Astrocyte (in vitro differentiated cells and primary cell): ENCODE measurements at regions not wholly inside any gene's neighbourhood (a gene's known extent, or its start where the extent isn't known, plus 50 kb on each side); places are given as distances from the start of the nearest gene placed in this dataset.

Experiments
- EZH2 ChIP-seq: IDR thresholded peaks from 2 replicates; pipeline ENCODE4 v1.6.1; 2012; ENCODE audit warnings: mild to moderate bottlenecking, low read length, inconsistent platforms; ENCODE audit not compliant: insufficient read depth
- TF ChIP-seq, protein P1 (sequence below): IDR thresholded peaks from 2 replicates; pipeline ENCODE4 v1.5.1; 2011; ENCODE audit warnings: low read depth, mild to moderate bottlenecking, inconsistent platforms, low read length, moderate library complexity; ENCODE audit not compliant: insufficient read depth

DNA sequence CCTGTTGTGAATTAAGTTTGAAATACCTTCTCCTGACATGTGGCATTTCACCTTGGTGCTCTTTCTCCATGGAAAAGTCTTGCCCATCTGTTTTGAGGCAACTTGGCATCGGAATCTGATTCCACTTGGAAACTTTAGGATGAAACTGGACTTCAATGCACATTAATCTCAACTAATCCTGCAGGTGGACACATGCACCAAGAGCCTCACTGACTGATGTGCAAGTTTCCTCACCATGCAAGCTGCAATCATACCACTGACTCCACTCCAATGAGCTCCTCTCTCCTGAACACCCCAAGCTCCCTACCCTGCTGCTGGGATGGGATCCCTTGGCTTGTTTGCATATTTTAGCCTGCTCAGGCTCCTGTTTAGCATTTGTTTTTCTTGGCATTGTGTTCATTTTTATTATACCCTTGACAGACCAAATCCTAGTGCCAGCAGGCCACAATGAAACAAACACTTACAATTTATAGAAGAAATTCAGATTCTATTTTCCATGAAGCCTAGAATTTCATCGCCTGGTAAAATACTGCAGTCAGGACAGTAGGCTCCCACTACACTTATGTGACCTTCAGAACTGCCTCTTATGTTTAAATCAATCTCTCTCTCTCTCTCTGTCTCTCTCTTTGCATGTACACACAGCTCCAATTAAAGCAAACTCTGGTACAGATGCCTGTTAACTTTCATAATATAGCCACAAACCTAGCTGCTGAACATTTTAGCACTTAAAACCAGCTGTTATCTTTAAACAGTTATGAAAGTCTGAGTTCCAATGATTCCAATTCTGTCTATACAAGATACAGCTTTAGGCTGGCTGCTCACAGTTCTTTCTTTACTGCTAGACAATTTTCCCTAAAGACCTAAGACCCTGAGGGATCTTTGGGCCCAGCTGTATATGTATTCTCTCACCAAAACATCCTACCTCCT is 141.5 kb downstream of the OSR1 start:
- TF ChIP-seq EZH2, result no peak
- TF ChIP-seq, protein P1, sequence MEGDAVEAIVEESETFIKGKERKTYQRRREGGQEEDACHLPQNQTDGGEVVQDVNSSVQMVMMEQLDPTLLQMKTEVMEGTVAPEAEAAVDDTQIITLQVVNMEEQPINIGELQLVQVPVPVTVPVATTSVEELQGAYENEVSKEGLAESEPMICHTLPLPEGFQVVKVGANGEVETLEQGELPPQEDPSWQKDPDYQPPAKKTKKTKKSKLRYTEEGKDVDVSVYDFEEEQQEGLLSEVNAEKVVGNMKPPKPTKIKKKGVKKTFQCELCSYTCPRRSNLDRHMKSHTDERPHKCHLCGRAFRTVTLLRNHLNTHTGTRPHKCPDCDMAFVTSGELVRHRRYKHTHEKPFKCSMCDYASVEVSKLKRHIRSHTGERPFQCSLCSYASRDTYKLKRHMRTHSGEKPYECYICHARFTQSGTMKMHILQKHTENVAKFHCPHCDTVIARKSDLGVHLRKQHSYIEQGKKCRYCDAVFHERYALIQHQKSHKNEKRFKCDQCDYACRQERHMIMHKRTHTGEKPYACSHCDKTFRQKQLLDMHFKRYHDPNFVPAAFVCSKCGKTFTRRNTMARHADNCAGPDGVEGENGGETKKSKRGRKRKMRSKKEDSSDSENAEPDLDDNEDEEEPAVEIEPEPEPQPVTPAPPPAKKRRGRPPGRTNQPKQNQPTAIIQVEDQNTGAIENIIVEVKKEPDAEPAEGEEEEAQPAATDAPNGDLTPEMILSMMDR, result no peak
